PFSK-1 (cell line): ENCODE measurements at regions not wholly inside any gene's neighbourhood (a gene's known extent, or its start where the extent isn't known, plus 50 kb on each side); places are given as distances from the start of the nearest gene placed in this dataset.

Experiments
- FOXP2 ChIP-seq: optimal IDR thresholded peaks from 2 replicates; pipeline ENCODE3; 2011; ENCODE audit warnings: borderline replicate concordance, control low read depth, inconsistent platforms; ENCODE audit not compliant: insufficient read depth; ENCODE audit errors: extremely low read length, extremely low read depth
- POLR2AphosphoS5 ChIP-seq: IDR thresholded peaks from 2 replicates; pipeline ENCODE4 v1.6.1; 2012; ENCODE audit warnings: low read depth, mild to moderate bottlenecking, control low read depth, low read length, moderate library complexity
- REST ChIP-seq, 2 experiments: IDR thresholded peaks; 2 replicates each; pipeline versions ENCODE4 v1.6.1 to v1.8.0; 2011 to 2012; ENCODE audit warnings: low read depth in 2 of 2, low read length in 2 of 2, control low read depth in 1 of 2, inconsistent platforms in 1 of 2, mild to moderate bottlenecking in 1 of 2, moderate library complexity in 1 of 2; ENCODE audit not compliant: insufficient read depth in 1 of 2
- SIN3A ChIP-seq: IDR thresholded peaks from 2 replicates; pipeline ENCODE4 v1.6.1; 2012; ENCODE audit warnings: mild to moderate bottlenecking, low read length, moderate library complexity, borderline replicate concordance; ENCODE audit not compliant: insufficient read depth
- TAF1 ChIP-seq: IDR thresholded peaks from 2 replicates; pipeline ENCODE4 v1.6.1; 2012; ENCODE audit warnings: low read length, control low read depth, borderline replicate concordance; ENCODE audit not compliant: insufficient read depth

GRCh38 chr5:174552428-174552827 lies 172.0 kb upstream of the MSX2 start:
- TF ChIP-seq FOXP2: no peak
- TF ChIP-seq REST (IDR thresholded peaks at IDR 0.05; ENCODE audit: insufficient read depth in 1 of 2, low read depth in 2 of 2, low read length in 2 of 2): no peak
- no peak for TF ChIP-seq TAF1
- TF ChIP-seq SIN3A: no peak
- no peak for TF ChIP-seq POLR2AphosphoS5

GRCh38 chr5:174553556-174553955 lies 170.8 kb upstream of the MSX2 start:
- TF ChIP-seq SIN3A: no peak
- no peak for TF ChIP-seq FOXP2
- TF ChIP-seq TAF1: no peak
- no peak for TF ChIP-seq POLR2AphosphoS5
- no peak for TF ChIP-seq REST (IDR thresholded peaks at IDR 0.05; ENCODE audit: insufficient read depth in 1 of 2, low read depth in 2 of 2, low read length in 2 of 2)

- TF ChIP-seq POLR2AphosphoS5 (no peak), SIN3A (no peak), FOXP2 (no peak), REST (IDR thresholded peaks at IDR 0.05; ENCODE audit: insufficient read depth in 1 of 2, low read depth in 2 of 2, low read length in 2 of 2) (no peak), TAF1 (no peak)
Observed at GRCh38 chr5:174555726-174556125, 168.7 kb upstream of the MSX2 start.

GRCh38 chr5:174556756-174557155 lies 167.6 kb upstream of the MSX2 start:
- no peak for TF ChIP-seq TAF1
- TF ChIP-seq FOXP2: no peak

GRCh38 chr5:174558190-174558589 lies 166.2 kb upstream of the MSX2 start:
- TF ChIP-seq POLR2AphosphoS5 (no peak), SIN3A (no peak), FOXP2 (no peak), TAF1 (no peak), REST (IDR thresholded peaks at IDR 0.05; ENCODE audit: insufficient read depth in 1 of 2, low read depth in 2 of 2, low read length in 2 of 2) (no peak)
